Kidney epithelial cell (primary cell): ENCODE measurements at regions not wholly inside any gene's neighbourhood (a gene's known extent, or its start where the extent isn't known, plus 50 kb on each side); places are given as distances from the start of the nearest gene placed in this dataset.

Source experiments
- DNase-seq: peaks from one replicate; pipeline ENCODE4 v3.0.0-alpha.2; 2010; ENCODE audit warnings: low read depth
- H3K27me3 ChIP-seq: 2 replicates; pipeline ENCODE4 v1.6.0; 2011; ENCODE audit warnings: low read length; ENCODE audit not compliant: control insufficient read depth, insufficient read depth
- H3K36me3 ChIP-seq: 2 replicates; pipeline ENCODE4 v1.5.1; 2011; ENCODE audit warnings: low read length; ENCODE audit not compliant: control insufficient read depth, insufficient read depth
- H3K4me3 ChIP-seq: 2 replicates; pipeline ENCODE4 v1.5.1; 2011; ENCODE audit warnings: low read depth, mild to moderate bottlenecking, control low read depth, low read length
- TF ChIP-seq, protein P1 (sequence below): IDR thresholded peaks from 2 replicates; pipeline ENCODE4 v1.5.1; 2011; ENCODE audit warnings: mild to moderate bottlenecking, moderate library complexity, low read length, control low read depth, inconsistent platforms; ENCODE audit not compliant: insufficient read depth, poor library complexity, severe bottlenecking

- TF ChIP-seq, protein P1, sequence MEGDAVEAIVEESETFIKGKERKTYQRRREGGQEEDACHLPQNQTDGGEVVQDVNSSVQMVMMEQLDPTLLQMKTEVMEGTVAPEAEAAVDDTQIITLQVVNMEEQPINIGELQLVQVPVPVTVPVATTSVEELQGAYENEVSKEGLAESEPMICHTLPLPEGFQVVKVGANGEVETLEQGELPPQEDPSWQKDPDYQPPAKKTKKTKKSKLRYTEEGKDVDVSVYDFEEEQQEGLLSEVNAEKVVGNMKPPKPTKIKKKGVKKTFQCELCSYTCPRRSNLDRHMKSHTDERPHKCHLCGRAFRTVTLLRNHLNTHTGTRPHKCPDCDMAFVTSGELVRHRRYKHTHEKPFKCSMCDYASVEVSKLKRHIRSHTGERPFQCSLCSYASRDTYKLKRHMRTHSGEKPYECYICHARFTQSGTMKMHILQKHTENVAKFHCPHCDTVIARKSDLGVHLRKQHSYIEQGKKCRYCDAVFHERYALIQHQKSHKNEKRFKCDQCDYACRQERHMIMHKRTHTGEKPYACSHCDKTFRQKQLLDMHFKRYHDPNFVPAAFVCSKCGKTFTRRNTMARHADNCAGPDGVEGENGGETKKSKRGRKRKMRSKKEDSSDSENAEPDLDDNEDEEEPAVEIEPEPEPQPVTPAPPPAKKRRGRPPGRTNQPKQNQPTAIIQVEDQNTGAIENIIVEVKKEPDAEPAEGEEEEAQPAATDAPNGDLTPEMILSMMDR, result no peak
- H3K27me3 ChIP-seq, result no peaks in the 10 kb centered on the region
- H3K36me3 ChIP-seq, result no peaks in the 10 kb centered on the region
- no peak overlapping the region for H3K4me3 ChIP-seq
- no peak for DNase-seq
These were observed 866.3 kb downstream of the FSCB start for GRCh38 chr14:43640718-43641267.

DNA sequence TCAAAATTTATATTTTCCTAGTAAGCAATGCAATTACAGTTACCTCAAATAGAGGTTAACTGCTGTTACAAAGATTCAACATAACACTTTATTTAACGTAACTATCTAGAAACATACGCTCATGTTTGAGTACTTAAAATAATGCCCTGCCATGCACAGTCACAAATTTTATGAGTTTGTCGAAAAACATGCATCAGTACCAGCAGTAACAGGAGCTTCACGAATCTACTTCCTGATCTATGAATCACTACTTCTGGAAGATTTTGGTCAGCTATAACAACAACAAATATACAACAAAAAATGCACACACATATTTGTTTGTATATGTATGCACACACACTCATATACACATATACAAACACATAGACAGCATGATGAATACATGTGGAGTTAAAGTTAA lies 881.8 kb downstream of the FSCB start:
- TF ChIP-seq, protein P1, result no peak
- Histone ChIP-seq H3K4me3 (no peak overlapping the region), H3K27me3 (no peaks in the 10 kb centered on the region), H3K36me3 (no peaks in the 10 kb centered on the region)
- DNase-seq, result no peak

DNA sequence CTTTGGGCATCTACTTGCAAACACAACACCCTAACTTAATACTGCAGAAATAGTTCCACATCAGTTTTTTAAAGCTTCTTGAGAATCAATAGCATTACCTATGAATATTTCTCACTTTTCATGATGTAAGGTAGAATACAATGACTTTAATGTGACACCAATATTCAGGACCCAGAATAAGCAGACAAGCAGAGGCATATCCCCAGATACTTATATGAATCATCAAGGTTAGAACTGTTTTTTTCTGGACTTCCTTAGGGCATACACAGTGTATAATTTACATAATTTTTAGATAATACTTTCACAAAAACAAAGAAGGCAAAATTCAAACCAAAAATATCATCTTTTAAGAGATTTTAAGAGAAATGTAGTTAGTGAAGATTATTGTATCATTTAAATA lies 885.8 kb downstream of the FSCB start:
- Histone ChIP-seq H3K36me3 (no peaks in the 10 kb centered on the region), H3K4me3 (no peak overlapping the region), H3K27me3 (no peaks in the 10 kb centered on the region)
- TF ChIP-seq, protein P1, result no peak
- no peak for DNase-seq

- TF ChIP-seq, protein P1, result no peak
- no peak for DNase-seq
These were observed 911.8 kb downstream of the FSCB start for GRCh38 chr14:43595096-43595772.

GRCh38 chr14:43591776-43592175 lies 915.3 kb downstream of the FSCB start:
- Histone ChIP-seq H3K36me3 (no peaks in the 10 kb centered on the region), H3K4me3 (no peak overlapping the region), H3K27me3 (no peaks in the 10 kb centered on the region)
- no peak for DNase-seq
- TF ChIP-seq, protein P1, result no peak

More at GRCh38 chr14:43595096-43595772, 911.8 kb downstream of the FSCB start:
- Histone ChIP-seq H3K36me3 (no peaks in the 10 kb centered on the region), H3K27me3 (no peaks in the 10 kb centered on the region), H3K4me3 (no peak overlapping the region)

DNA sequence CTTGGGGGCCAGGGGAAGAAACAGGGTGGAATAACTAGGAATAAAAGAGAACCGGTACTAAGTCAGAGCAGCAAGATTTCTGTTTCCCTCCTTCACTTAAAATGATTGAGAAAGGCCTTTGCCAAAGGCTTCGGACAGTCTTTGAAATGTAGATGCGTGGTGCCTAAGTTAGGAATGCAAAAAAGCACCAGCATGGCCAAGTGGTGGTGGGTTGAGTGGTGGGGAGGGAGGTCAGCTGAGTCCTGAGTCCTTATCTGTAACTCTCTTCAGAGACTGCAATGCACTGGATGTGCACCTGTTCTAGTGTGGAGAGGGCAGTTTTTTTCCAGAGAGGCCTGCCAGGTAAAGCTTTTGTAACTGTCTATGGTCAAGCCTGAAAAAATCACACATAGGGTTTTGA lies 919.9 kb downstream of the FSCB start:
- Histone ChIP-seq H3K27me3 (no peaks in the 10 kb centered on the region), H3K4me3 (no peak overlapping the region), H3K36me3 (no peaks in the 10 kb centered on the region)
- TF ChIP-seq, protein P1, result no peak
- no peak for DNase-seq
